Right hindlimb (tissue), 1 donor: ENCODE measurements at regions not wholly inside any gene's neighbourhood (a gene's known extent, or its start where the extent isn't known, plus 50 kb on each side); places are given as distances from the start of the nearest gene placed in this dataset.

Experiments
- DNase-seq: peaks from one replicate; pipeline ENCODE4 v3.0.0-alpha.2; 2018

GRCh38 chr10:85151506-85151905 is 823.1 kb downstream of the CCSER2 start:
- no peak for DNase-seq

- DNase-seq = no peak
Observed at GRCh38 chr10:85152496-85152895, 824.1 kb downstream of the CCSER2 start.

- DNase-seq = no peak
Observed at GRCh38 chr10:85152911-85153310, 824.5 kb downstream of the CCSER2 start.

GRCh38 chr10:85157206-85157605 is 828.8 kb downstream of the CCSER2 start:
- DNase-seq = no peak

GRCh38 chr10:85168243-85168642 is 839.9 kb downstream of the CCSER2 start:
- no peak for DNase-seq

- no peak for DNase-seq
Observed at GRCh38 chr10:85170026-85170425, 841.6 kb downstream of the CCSER2 start.

- DNase-seq = no peak
Observed at GRCh38 chr10:85175635-85176034, 847.2 kb downstream of the CCSER2 start.

- DNase-seq = no peak
Observed at GRCh38 chr10:85177767-85178166, 849.4 kb downstream of the CCSER2 start.

- DNase-seq = no peak
Observed at GRCh38 chr10:85187047-85187446, 858.7 kb downstream of the CCSER2 start.

- no peak for DNase-seq
Observed at GRCh38 chr10:85188770-85189484, 860.5 kb downstream of the CCSER2 start.

GRCh38 chr10:85193796-85194195 is 865.4 kb downstream of the CCSER2 start:
- DNase-seq = no peak

GRCh38 chr10:85194706-85195105 is 866.3 kb downstream of the CCSER2 start:
- DNase-seq = no peak

GRCh38 chr10:85195596-85195995 is 867.2 kb downstream of the CCSER2 start:
- DNase-seq = no peak

- no peak for DNase-seq
Observed at GRCh38 chr10:85204814-85205213, 876.4 kb downstream of the CCSER2 start.

- DNase-seq = no peak
Observed at GRCh38 chr10:85212526-85212925, 884.1 kb downstream of the CCSER2 start.

GRCh38 chr10:85213493-85213892 is 885.1 kb downstream of the CCSER2 start:
- DNase-seq = no peak

GRCh38 chr10:85222300-85222699 is 893.9 kb downstream of the CCSER2 start:
- no peak for DNase-seq

- DNase-seq = no peak
Observed at GRCh38 chr10:85224366-85224940, 896.1 kb downstream of the CCSER2 start.

- no peak for DNase-seq
Observed at GRCh38 chr10:85225311-85225710, 896.9 kb downstream of the CCSER2 start.

GRCh38 chr10:85226596-85226995 is 898.2 kb downstream of the CCSER2 start:
- DNase-seq = no peak

- no peak for DNase-seq
Observed at GRCh38 chr10:85228726-85229125, 900.3 kb downstream of the CCSER2 start.

- no peak for DNase-seq
Observed at GRCh38 chr10:85231534-85232270, 903.3 kb downstream of the CCSER2 start.

- no peak for DNase-seq
Observed at GRCh38 chr10:85235258-85235657, 906.9 kb downstream of the CCSER2 start.

GRCh38 chr10:85238676-85239075 is 910.3 kb downstream of the CCSER2 start:
- no peak for DNase-seq
